GM18508 (cell line): ENCODE measurements at regions not wholly inside any gene's neighbourhood (a gene's known extent, or its start where the extent isn't known, plus 50 kb on each side); places are given as distances from the start of the nearest gene placed in this dataset.

Source experiments
- ATAC-seq: cut with Tn5 transposase; IDR thresholded peaks from one replicate; pipeline ENCODE4 v1.9.1; 2021; ENCODE audit warnings: moderate number of reproducible peaks; ENCODE audit not compliant: insufficient read depth, unreplicated experiment

DNA sequence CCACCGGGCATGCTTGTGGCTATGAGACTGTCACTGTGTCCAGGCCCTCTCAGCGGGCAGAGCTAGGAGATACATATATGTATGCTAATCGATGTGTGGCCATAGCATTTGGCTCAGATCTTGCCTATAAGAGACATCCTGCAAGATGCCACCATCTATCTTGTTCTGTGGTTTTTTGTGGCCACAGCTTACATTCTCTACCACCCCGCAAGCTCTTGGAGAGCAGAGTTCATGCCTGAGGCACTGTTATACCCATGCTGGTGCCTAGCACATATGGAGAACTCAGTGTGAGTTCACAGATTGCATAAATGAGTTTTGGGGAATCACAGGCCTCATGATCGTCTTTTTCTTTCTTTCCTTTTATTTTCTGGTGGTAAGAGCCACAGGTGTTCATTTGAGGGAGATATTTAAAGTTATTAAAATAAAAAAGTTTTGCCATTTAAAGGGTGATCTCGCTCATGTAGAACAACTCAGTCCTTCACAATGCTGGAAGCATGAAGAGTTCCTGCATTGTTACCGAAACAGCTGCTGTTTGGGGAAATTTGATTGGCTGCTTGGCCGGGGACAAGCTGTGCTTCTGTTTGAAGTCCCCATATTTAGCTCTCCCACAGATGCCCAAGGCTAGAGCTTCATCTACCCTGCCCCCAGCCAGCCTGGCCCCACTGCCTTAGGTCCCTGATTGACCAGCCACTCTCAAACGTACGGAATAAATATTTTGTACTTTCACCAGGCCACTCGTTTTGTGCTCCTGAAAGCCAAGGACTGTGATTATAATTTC, 169.2 kb upstream of the MAP1B start:
- ATAC-seq = no peak

DNA sequence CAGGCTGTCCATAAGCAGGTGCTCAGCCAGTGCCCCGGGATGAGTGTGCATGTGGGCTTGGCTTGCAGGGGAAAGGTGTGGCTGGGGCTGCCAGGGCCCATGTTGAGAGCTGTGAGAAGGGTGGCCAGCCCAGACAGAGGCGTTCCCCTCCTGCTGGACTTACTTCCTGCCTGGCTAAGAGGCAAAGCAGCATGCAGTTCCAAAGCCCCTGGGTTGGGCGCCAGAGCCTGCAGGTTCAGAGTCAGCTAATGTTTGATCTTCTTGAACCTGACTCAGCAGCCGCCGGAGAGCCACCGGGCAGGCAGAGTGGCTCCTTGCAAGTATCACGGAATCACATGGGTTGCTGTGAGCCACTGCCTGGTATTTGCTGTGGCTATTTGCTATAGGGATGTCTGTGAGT, 168.4 kb upstream of the MAP1B start:
- ATAC-seq = no peak

DNA sequence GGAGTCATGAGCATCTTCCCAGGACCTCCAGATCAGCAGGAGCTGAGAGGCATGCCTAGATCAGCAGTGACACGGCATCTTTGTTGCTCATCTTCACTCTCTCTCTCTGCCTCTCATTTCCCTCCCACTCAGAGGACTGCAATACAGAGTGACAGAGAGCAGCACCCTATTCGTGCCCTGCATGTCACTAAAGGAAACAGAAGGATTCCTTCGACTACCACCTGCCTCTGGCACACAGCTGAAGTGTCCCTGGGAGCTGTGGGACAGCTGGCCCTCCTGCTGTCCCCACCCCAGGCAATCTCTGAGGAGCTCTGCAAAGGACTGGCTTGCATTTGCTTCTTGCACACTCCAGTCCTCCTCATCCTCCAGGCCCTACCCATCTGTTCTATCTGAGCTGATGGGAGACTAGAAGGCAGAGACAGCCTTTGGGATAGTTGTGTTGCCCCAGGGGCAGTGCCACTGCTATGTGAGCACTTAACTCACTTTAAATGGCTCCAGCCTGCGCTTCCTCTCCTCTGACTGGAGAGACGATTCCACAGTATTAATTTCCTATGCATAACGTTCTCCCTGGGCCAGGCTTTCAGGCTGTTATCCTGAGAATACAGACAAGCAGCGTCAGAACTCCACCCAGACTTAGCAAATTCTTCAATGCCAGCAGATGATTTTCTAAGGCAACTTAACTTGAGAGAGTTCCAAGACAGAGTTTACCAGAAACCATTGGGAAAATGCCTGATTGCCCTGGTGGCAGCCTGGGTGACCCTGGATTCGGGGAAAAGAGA, 167.6 kb upstream of the MAP1B start:
- no peak for ATAC-seq

DNA sequence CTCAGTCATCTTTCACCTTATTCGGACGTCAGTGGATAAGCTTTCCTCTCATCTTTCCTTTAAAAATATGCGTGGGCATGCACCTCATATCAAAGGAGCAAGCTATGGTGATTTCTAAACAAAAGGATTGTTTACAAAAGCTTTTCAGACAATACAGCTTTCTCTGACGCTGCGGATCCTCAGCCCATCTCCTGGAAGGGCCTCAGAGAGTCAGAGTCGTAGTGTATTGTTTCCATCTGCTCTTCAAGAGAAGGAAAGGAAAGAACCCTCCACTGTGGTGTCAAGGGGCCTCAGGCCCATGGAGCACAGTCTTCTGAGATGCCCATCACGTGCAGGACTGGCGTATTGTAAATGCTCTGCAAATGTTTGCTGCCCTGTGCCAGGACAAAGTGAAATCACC, 163.4 kb upstream of the MAP1B start:
- ATAC-seq = no peak

DNA sequence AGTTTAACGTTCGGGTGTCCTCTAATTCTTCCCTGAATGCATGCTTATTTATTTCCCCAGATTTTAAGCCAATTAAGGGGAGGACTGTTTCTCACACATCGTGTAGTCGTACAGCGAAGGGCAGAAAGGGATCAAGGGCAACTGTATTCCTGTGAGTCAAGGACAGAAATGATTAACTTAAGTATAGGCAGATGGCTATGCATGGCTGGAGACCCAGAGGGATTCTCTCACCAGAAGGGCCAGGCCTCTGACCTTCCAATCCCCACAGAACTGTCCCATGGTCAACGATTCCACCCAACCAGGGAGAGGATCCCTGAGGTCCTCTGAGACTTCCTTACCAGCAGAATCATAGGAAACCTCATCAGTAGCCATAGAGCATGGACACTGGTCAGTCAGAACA, 161.8 kb upstream of the MAP1B start:
- ATAC-seq = no peak

DNA sequence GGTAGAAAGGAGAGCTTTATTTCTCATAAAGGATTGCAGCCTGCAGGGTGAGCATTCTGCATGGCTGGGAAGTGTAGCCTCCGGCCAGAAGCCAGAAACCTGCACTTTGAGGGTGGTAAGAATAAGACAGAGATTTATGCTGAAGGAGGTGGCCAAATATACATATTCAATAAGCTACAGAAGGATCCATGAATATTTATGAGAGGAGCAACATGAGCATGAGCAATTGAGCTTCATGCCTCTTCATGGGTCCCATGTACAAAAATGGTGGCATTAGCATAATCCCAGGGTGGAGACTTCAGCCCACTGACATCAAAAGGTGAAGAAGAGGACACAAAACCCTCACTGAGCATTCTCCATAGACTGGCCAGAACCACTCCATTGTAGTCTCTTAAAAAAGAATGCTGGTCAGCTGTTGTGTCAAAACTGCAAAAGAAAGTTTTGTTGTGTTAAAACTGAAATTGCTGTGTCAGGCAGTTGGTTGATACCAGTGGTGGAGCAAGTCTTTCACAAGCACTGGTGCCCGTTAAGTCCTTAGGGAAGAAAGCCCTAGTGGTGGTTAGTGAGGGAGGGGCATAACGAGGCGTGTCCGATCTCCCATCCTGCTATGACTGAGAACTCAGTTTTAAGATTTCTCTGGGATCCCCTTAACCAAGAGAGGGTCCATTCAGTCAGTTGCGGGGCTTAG, 160.8 kb upstream of the MAP1B start:
- ATAC-seq = no peak

DNA sequence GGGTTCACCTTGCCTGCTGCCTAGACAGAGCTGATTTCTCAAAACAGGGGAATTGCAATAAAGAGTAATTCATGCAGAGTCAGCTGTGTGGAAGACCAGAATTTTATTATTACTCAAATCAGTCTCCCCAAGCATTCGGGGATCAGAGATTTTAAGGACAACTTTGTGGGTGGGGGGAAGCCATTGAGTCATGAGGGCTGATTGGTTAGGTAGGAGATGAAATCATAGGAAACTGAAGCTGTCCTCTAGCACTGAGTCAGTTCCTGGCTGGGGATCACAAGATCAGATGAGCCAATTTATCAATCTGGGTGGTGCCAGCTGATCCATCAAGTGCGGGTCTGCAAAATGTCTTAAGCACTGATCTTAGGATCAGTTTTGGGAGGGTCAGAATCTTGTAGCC, 159.1 kb upstream of the MAP1B start:
- ATAC-seq = no peak

DNA sequence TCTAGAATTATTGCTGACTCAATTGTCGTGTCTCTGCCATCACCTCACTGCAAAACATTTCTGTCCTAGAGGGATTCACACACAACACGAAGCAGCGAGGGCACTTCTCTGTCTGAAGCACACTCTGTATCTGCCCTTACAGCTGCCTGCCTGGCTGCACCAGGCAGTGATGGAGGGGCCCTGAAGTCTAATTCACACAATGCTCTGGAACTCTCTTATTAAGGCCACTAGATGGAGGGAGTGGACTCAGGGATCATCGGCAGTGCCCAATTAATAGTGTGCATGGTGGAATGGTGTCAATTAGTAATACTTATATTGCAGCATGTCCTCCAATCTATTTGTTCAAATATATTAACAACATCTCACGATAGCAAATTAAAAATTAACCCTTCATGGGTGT, 157.5 kb upstream of the MAP1B start:
- ATAC-seq = no peak

DNA sequence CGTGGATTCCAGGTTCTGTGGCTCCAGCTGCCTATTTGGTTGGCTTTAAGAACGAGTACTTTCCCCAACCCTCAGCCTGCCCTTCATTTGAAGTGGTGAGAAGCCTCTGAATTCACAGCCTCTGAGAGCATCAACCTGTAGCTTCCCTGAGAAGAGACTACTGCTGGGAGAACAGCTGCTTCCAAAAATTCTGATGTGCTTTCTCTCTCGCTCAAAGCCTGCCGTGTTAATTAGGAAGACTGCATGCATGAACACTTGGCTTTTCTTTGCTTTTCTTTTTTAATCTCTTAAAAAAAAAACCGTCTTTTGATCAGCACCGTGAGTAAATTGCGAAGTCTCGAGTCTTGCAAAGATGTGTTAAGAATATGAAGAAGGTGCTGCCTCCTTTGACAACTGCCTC, 153.4 kb upstream of the MAP1B start:
- no peak for ATAC-seq

DNA sequence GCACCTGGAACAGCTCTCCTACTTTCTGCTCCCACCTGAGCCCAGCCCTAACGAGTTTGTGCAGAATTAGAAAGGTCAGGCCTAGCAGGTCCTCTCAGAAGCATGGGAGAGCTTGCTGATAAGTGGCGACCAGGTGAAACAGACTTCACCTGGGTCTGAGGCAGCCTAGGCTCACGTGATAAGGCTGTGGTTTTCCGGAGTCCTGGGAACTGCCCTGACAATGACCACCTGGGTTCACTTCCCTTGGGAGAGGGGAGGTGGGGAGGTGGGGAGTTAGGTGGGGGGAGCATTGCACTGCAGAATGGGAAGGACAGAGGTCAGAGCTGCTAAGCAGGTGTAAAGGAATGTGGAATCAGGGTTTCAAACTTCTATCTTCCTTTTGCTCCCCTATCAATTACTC, 152.9 kb upstream of the MAP1B start:
- no peak for ATAC-seq

DNA sequence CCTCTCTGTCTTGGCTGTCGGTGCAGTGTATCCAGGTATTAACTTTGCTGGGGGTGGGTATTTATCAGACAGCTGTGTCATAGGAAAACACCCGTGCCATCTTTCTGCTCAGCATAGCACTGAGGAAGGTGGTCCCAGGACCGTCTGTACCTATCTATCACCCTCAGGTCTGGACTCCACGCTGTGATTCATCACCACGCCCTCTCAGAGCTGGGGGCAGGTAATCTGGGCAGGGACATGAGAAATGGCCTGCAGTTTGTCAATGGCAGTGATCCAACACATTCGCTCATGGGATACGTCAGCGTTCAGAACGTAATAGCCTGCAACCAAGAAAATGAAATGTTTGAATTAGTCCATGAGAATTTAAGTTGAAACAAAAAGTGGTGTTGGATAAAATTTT, 151.6 kb upstream of the MAP1B start:
- ATAC-seq = no peak

DNA sequence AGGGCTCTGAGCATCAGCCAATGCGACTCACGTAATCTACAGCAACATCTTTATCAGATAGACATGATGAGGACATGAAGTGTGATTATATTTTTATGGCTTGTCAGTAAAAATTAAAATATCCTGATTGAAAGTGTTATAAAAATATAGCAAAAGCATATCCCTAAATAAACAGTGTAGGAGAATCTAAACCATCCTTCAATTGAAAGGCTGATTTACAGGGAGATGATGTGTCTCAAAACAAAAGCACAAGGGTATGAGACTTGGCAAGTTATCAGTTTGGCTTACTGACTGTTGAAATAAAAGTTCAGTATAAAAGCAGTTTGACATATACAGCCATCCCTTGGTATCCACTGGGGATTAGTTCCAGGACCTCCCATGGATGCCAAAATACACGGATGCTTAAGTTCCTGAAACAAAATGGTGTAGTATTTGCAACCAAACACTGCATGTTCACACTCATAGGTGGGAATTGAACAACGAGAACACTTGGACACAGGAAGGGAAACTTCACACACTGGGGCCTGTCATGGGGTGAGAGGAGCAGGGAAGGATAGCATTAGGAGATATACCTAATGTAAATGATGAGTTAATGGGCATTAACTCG, 149.9 kb upstream of the MAP1B start:
- no peak for ATAC-seq

DNA sequence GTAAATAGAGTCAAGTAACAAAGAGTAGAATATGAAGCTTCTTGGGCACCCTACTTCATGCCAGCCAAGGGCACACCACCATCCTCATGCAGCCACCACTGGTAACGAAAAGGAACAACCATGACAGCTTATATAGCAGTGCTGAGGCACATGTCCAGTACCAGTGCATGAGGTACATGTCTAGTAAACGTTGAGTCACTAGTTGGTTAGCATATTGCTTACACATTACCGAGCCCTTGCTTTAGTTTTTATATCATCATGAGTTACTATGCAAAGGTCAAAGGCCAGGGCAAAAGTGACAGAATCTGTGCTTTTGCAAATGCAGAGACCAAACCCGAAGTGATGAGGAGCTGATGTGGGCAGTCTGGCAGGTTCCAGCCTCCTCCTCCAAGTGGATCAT, 147.1 kb upstream of the MAP1B start:
- ATAC-seq = no peak

DNA sequence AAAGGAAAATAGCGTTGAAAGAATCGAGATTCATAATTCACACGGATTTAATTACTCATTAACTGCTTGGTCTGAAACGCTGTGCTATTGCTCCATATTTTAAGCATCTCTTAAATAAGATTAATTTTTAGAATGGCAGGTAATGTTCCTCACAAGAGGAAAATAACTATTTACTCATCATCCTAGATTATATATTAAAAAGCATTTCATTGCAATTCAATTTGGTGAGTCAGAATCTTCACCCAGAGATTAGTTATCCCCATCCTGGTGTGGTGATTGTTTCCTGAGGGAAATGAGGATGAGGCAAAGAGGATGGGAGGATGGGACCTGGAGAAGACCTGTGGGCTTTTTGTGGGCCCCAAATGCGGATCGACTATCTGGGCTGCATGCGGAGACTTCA, 145.5 kb upstream of the MAP1B start:
- ATAC-seq = no peak

DNA sequence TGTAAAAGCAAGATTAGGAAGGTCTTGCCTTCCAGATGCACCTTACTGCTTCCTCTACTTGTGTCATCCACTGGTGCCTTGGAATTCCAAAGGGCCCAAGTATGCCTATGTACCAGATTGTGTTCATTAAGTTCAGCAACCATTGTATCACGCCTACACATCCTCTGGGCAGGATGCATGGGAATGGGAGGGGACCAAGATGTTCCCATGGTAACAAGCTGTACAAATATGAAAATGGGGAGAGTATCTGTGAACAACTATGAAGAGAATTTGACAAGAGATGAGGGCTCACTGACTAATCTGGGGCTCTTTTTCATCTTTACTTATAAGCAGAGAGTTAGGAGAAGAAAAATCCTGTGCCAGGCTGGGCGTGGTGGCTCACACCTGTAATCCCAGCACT, 137.8 kb upstream of the MAP1B start:
- no peak for ATAC-seq

DNA sequence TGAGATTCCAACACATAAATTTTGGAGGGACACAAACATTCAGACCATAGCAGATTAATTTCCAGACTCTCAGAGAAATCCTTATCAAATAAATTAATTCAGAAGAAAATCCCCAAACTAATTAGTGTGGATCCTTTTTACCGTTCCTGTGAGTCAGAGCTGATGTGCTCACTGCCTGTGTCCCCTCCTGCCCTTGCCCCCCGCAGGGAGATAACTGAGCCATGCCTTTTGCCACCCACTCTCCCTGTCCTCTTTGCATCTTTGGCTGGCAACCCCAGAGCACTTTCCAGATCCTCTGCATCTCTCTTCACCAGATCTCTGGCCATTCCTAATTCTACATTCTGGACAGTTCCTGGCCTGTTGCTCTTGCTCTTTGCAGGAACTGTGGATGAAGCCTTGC, 135.4 kb upstream of the MAP1B start:
- ATAC-seq = no peak

DNA sequence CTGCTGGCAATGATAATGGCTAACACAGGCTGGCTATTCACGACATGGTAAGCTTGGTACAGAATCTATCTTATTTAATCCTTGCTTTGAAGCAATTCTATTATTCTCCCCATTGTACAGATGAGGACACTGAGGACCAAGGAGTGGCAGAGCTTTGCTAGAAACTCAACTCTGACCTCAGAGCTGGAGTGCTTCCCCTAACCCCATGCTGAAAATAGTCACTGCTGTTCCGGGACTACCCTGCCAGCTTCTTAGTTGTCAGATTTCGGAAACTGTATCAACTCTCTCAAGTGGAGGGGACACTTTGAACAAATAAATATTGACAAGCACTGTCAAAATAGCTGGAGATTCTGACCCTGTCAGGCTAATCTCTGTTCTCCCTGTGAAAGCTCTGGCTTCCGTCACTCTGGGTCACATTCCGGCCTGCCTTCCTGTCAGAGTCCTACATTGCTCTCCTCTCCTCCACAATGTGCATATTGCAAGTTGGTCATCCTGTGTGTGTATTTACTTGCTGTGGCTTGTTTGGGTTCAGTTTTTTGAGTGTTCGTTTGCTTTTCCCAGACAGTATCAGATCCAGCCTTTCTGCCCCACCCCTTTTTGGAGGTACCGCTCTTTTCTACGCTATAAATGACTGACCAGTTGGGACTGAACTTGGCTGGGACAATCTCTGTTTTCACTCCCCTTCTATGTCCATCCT, 134.3 kb upstream of the MAP1B start:
- ATAC-seq = no peak

DNA sequence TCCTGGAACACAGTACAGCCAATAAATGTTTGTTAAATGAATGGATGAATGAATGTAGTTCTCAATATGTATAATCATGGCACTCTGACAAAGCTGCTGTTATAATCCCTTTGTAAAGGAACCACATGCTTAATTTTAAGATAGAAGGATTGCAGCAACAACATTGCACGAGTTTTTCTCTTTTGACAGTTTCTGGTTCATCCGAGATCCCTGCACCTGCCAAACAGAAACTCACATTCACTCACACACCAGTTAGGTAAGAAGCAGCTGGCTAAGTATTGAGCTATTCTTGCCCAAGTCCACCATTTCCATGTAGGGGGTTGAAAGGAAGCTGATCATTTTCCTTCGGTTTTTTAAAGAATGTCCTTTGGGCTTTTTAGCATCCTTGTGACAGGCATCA, 133.7 kb upstream of the MAP1B start:
- no peak for ATAC-seq

DNA sequence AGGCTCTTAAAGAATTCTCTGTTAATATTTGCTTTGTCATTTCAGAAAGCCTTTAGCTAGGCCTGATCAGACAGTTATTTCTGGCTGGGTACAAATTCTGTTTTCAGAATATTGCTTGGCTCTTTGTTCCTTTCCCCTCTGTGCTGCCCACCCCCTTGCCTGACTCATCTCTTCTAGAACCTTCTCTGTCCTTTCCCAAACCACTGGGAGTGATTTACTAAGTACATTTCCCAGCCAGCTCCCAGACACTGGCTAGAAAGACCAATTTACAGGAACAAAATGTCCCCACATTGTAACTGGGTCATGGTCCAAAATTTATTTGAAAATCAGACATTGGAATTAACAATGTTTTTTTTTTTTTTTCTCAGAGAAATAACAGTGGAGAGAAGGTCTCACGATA, 133.1 kb upstream of the MAP1B start:
- no peak for ATAC-seq

DNA sequence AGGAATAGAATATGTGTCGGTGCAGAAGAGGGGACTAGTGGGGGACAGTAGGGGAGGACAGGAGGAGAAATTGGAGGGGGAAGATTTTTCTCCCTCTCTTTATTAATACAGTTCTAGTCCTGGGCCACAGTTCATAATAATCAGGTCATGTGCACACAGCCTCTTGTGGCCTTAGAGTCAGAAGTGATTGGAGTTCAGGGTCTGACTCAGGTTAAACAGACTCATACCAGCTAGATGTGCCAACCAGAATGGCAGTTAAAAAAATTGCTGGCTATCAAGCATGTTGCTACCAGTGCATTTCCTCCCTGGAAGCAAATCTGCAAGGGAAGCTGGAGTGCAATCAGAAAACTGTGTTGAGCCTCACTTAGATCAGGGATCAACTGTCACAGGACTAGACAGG, 132.7 kb upstream of the MAP1B start:
- no peak for ATAC-seq
